MM.1S (cell line): ENCODE measurements at regions not wholly inside any gene's neighbourhood (a gene's known extent, or its start where the extent isn't known, plus 50 kb on each side); places are given as distances from the start of the nearest gene placed in this dataset.

Source experiments
- DNase-seq: peaks from one replicate; pipeline ENCODE4 v3.0.0-alpha.2; 2015
- H2AFZ ChIP-seq: fragments of 300-600 bp; sonication (generic); 2 replicates; pipeline ENCODE4 v1.6.0; 2016; ENCODE audit warnings: antibody characterized with exemption, low read length
- H3F3A ChIP-seq: fragments of 300-600 bp; sonication (generic); 2 replicates; pipeline ENCODE4 v1.6.1; 2016; ENCODE audit warnings: mild to moderate bottlenecking, antibody characterized with exemption, low read length, moderate library complexity, mixed read lengths; ENCODE audit not compliant: insufficient read depth
- H3K27ac ChIP-seq: fragments of 300-600 bp; sonication (generic); 2 replicates; pipeline ENCODE4 v1.5.1; 2016; ENCODE audit warnings: mild to moderate bottlenecking, low read length
- H3K27me3 ChIP-seq: fragments of 300-600 bp; sonication (generic); replicated peaks from 2 replicates; pipeline ENCODE4 v1.6.0; 2016; ENCODE audit warnings: low read length; ENCODE audit not compliant: insufficient read depth
- H3K36me3 ChIP-seq: fragments of 300-600 bp; sonication (generic); replicated peaks from 2 replicates; pipeline ENCODE4 v1.6.1; 2016; ENCODE audit warnings: mild to moderate bottlenecking, low read length, mixed read lengths; ENCODE audit not compliant: insufficient read depth
- H3K4me1 ChIP-seq: fragments of 300-600 bp; sonication (generic); 2 replicates; pipeline ENCODE4 v1.6.1; 2016; ENCODE audit warnings: low read length, mixed read lengths
- H3K4me2 ChIP-seq: fragments of 300-600 bp; sonication (generic); 2 replicates; pipeline ENCODE4 v1.6.0; 2016; ENCODE audit warnings: low read depth, low read length
- H3K4me3 ChIP-seq: fragments of 300-600 bp; sonication (generic); 2 replicates; pipeline ENCODE4 v1.5.1; 2016; ENCODE audit warnings: low read length, mixed read lengths
- H3K79me2 ChIP-seq: fragments of 300-600 bp; sonication (generic); 2 replicates; pipeline ENCODE4 v1.6.1; 2016; ENCODE audit warnings: mixed run types, low read length, mixed read lengths
- H3K9ac ChIP-seq: fragments of 300-600 bp; sonication (generic); 2 replicates; pipeline ENCODE4 v1.6.1; 2016; ENCODE audit warnings: low read length, mixed read lengths
- H3K9me2 ChIP-seq: fragments of 300-600 bp; sonication (generic); replicated peaks from 2 replicates; pipeline ENCODE4 v1.6.1; 2016; ENCODE audit warnings: mild to moderate bottlenecking, low read length, mixed read lengths; ENCODE audit not compliant: insufficient read depth
- H3K9me3 ChIP-seq: fragments of 300-600 bp; sonication (generic); replicated peaks from 2 replicates; pipeline ENCODE4 v1.6.1; 2016; ENCODE audit warnings: mild to moderate bottlenecking, low read length, mixed read lengths; ENCODE audit not compliant: insufficient read depth
- H4K20me1 ChIP-seq: fragments of 300-600 bp; sonication (generic); 2 replicates; pipeline ENCODE4 v1.6.1; 2016; ENCODE audit warnings: mild to moderate bottlenecking, low read length, moderate library complexity, mixed read lengths; ENCODE audit not compliant: insufficient read depth
- CTCF ChIP-seq: fragments of 300-600 bp; sonication (generic); IDR thresholded peaks from 2 replicates; pipeline ENCODE4 v1.5.1; 2016; ENCODE audit warnings: antibody characterized with exemption, low read length, mixed read lengths
- EZH2 ChIP-seq: fragments of 300-600 bp; sonication (generic); optimal IDR thresholded peaks from 2 replicates; pipeline ENCODE3; 2017; ENCODE audit warnings: low read depth, mild to moderate bottlenecking, antibody characterized with exemption, low read length, mixed read lengths
- EZH2phosphoT487 ChIP-seq: fragments of 300-600 bp; sonication (generic); IDR thresholded peaks from 2 replicates; pipeline ENCODE4 v1.6.1; 2018; ENCODE audit warnings: antibody characterized with exemption, low read length

- Histone ChIP-seq H3K36me3 (no peaks in the 10 kb centered on the region), H3K4me1 (no peaks in the 10 kb centered on the region), H3K9me3 (no peaks in the 10 kb centered on the region), H2AFZ (no peak overlapping the region), H3K27me3 (no peaks in the 10 kb centered on the region), H4K20me1 (no peaks in the 10 kb centered on the region), H3K79me2 (no peaks in the 10 kb centered on the region), H3K4me2 (no peak overlapping the region), H3F3A (no peaks in the 10 kb centered on the region), H3K4me3 (no peak overlapping the region), H3K27ac (no peak overlapping the region), H3K9me2 (no peaks in the 10 kb centered on the region), H3K9ac (no peak overlapping the region)
- TF ChIP-seq EZH2phosphoT487: no peak
- no peak for TF ChIP-seq EZH2
- no peak for TF ChIP-seq CTCF
- no peak for DNase-seq
These were observed 157.9 kb upstream of the FREM2 start for GRCh38 chr13:38528986-38529385.

GRCh38 chr13:38530492-38530891 lies 156.4 kb upstream of the FREM2 start:
- no peak overlapping the region for H3K9ac ChIP-seq
- no peaks in the 10 kb centered on the region for H3K9me2 ChIP-seq
- no peaks in the 10 kb centered on the region for H3F3A ChIP-seq
- H3K4me3 ChIP-seq: no peak overlapping the region
- H3K9me3 ChIP-seq: no peaks in the 10 kb centered on the region
- peak; percentile 24 for TF ChIP-seq CTCF
- no peak for TF ChIP-seq EZH2phosphoT487
- no peak overlapping the region for H3K27ac ChIP-seq
- no peak overlapping the region for H3K4me2 ChIP-seq
- H4K20me1 ChIP-seq: no peaks in the 10 kb centered on the region
- H3K4me1 ChIP-seq: no peaks in the 10 kb centered on the region
- DNase-seq: no peak
- no peak overlapping the region for H2AFZ ChIP-seq
- no peaks in the 10 kb centered on the region for H3K27me3 ChIP-seq
- H3K36me3 ChIP-seq: no peaks in the 10 kb centered on the region
- H3K79me2 ChIP-seq: no peaks in the 10 kb centered on the region

- Histone ChIP-seq H3F3A (no peaks in the 10 kb centered on the region), H3K9me3 (no peaks in the 10 kb centered on the region)
These were observed 151.6 kb upstream of the FREM2 start for GRCh38 chr13:38535261-38535660.

More at GRCh38 chr13:38535261-38535660, 151.6 kb upstream of the FREM2 start:
- Histone ChIP-seq H3K4me1 (no peaks in the 10 kb centered on the region), H4K20me1 (no peaks in the 10 kb centered on the region), H3K9ac (no peak overlapping the region), H3K9me2 (no peaks in the 10 kb centered on the region), H3K27me3 (no peaks in the 10 kb centered on the region), H3K79me2 (no peaks in the 10 kb centered on the region), H3K4me2 (no peak overlapping the region), H3K4me3 (no peak overlapping the region), H3K27ac (no peak overlapping the region), H3K36me3 (no peaks in the 10 kb centered on the region), H2AFZ (no peak overlapping the region)
- TF ChIP-seq EZH2 (no peak), EZH2phosphoT487 (no peak), CTCF (no peak)
- DNase-seq: no peak
